ENCODE measurements at regions not wholly inside any gene's neighbourhood (a gene's known extent, or its start where the extent isn't known, plus 50 kb on each side); places are given as distances from the start of the nearest gene placed in this dataset.

DNA sequence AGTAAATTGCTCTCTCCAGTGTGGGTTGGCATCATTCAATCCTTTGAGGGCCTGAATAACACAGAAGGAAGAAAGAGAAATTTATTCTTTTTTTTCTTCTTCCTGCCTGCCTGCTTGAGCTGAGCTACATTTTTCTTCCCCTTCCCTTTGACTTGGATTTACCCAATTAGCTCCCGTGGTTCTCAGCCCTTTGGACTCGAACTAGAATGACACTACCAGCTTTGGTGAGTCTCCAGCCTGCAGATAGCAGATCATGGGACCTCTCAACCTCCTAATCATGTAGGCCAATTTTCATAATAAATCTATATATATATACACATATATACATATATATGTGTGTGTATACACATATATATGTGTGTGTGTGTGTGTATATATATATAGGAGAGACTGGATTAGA lies 128.6 kb downstream of the ISOC1 start:
- no peak for DNase-seq (ENCODE audit: low read depth)
- Histone ChIP-seq H3K36me3 (ENCODE audit: control insufficient read depth, insufficient read depth, low read length) (no peaks in the 10 kb centered on the region), H3K4me3 (ENCODE audit: low read depth, low read length) (no peak overlapping the region), H3K27me3 (ENCODE audit: control insufficient read depth, insufficient read depth, low read length) (no peaks in the 10 kb centered on the region)
- TF ChIP-seq, protein P1, sequence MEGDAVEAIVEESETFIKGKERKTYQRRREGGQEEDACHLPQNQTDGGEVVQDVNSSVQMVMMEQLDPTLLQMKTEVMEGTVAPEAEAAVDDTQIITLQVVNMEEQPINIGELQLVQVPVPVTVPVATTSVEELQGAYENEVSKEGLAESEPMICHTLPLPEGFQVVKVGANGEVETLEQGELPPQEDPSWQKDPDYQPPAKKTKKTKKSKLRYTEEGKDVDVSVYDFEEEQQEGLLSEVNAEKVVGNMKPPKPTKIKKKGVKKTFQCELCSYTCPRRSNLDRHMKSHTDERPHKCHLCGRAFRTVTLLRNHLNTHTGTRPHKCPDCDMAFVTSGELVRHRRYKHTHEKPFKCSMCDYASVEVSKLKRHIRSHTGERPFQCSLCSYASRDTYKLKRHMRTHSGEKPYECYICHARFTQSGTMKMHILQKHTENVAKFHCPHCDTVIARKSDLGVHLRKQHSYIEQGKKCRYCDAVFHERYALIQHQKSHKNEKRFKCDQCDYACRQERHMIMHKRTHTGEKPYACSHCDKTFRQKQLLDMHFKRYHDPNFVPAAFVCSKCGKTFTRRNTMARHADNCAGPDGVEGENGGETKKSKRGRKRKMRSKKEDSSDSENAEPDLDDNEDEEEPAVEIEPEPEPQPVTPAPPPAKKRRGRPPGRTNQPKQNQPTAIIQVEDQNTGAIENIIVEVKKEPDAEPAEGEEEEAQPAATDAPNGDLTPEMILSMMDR (IDR thresholded peaks at IDR 0.05; ENCODE audit: insufficient read depth, low read length, poor library complexity, severe bottlenecking) = no peak

DNA sequence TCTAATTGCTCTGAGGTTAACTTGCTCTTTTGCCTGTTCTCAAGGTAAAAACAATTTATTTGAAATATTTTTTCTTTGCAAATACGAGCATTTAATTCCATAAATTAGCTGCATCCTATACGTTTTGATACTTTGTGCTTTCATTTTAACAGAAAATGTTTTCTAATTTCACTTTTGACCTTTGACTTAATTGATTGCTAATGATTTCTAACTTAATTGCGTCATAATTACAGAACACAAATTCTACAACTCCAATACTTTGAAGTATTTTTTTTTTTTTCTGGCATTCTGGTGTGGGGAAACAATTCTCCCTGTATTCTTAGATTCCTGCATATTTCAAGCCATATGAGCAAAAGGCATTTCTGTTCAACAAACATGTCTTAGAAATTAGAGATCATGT lies 134.0 kb downstream of the ISOC1 start:
- H3K4me3 ChIP-seq (ENCODE audit: low read depth, low read length) = no peak overlapping the region
- TF ChIP-seq, protein P1 (IDR thresholded peaks at IDR 0.05; ENCODE audit: insufficient read depth, low read length, poor library complexity, severe bottlenecking) = no peak
- H3K36me3 ChIP-seq (ENCODE audit: control insufficient read depth, insufficient read depth, low read length) = no peaks in the 10 kb centered on the region
- H3K27me3 ChIP-seq (ENCODE audit: control insufficient read depth, insufficient read depth, low read length) = no peaks in the 10 kb centered on the region
- no peak for DNase-seq (ENCODE audit: low read depth)

DNA sequence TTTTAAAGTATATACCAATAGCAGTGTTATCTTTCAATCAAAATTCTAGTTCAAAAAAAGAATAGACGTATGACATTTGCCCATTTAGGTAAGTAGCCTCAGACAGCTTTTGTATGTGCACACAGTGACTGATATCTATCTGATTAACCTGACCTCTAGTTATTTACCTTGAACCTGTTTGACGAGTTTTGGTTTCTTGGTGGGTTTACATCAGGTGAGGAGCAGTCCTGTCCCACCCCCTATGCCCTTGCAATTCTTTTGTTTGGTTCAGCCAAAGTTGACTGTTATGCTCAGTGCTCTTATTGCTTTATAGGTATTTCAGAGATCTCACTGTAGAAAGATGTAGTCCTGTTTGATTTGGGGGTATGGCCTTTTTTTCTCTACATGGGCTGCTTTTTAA lies 147.2 kb downstream of the ISOC1 start:
- Histone ChIP-seq H3K36me3 (ENCODE audit: control insufficient read depth, insufficient read depth, low read length) (no peaks in the 10 kb centered on the region), H3K4me3 (ENCODE audit: low read depth, low read length) (no peak overlapping the region), H3K27me3 (ENCODE audit: control insufficient read depth, insufficient read depth, low read length) (no peaks in the 10 kb centered on the region)
- TF ChIP-seq, protein P1 (IDR thresholded peaks at IDR 0.05; ENCODE audit: insufficient read depth, low read length, poor library complexity, severe bottlenecking) = no peak
- no peak for DNase-seq (ENCODE audit: low read depth)

DNA sequence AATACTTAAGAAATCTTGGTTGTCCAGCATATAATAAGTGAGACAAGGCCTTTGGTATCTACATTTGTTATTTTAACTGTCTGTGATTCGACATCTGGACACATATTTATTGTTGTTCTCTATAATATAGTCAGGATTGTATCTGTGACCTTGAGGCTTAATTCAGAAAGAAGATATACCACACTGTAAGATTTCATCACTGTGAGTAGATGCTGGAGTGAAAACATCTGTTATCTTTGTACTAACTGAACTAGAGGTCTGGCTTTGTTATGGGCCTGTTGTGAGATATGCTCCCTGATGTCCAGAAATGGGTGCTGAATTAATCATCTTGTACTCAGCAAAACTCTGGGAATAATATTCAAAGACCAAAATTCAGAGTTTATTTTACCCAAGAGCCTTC lies 148.5 kb downstream of the ISOC1 start:
- H3K27me3 ChIP-seq (ENCODE audit: control insufficient read depth, insufficient read depth, low read length) = no peaks in the 10 kb centered on the region
- TF ChIP-seq, protein P1 (IDR thresholded peaks at IDR 0.05; ENCODE audit: insufficient read depth, low read length, poor library complexity, severe bottlenecking) = no peak
- H3K4me3 ChIP-seq (ENCODE audit: low read depth, low read length) = no peak overlapping the region
- DNase-seq (ENCODE audit: low read depth) = no peak
- no peaks in the 10 kb centered on the region for H3K36me3 ChIP-seq (ENCODE audit: control insufficient read depth, insufficient read depth, low read length)

DNA sequence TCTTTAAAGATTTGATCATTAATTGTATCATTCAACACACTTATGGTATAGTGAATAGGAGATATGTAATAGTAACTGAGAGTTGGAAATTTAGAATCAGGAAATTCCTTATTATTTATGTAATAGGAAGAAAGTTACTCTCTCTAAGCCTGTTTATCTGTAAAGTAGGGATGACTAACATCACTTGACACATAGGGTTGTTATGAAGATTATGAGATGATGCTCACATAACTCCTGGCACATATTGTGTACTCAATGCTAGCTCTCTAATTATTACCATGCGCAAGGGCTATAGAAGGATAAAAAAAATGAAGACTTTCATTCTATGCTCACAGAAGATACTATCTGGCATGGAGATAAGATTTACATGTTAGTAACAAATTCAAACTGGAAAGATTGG lies 149.9 kb downstream of the ISOC1 start:
- TF ChIP-seq, protein P1 (IDR thresholded peaks at IDR 0.05; ENCODE audit: insufficient read depth, low read length, poor library complexity, severe bottlenecking) = no peak
- Histone ChIP-seq H3K27me3 (ENCODE audit: control insufficient read depth, insufficient read depth, low read length) (no peaks in the 10 kb centered on the region), H3K36me3 (ENCODE audit: control insufficient read depth, insufficient read depth, low read length) (no peaks in the 10 kb centered on the region), H3K4me3 (ENCODE audit: low read depth, low read length) (no peak overlapping the region)
- DNase-seq (ENCODE audit: low read depth) = no peak

DNA sequence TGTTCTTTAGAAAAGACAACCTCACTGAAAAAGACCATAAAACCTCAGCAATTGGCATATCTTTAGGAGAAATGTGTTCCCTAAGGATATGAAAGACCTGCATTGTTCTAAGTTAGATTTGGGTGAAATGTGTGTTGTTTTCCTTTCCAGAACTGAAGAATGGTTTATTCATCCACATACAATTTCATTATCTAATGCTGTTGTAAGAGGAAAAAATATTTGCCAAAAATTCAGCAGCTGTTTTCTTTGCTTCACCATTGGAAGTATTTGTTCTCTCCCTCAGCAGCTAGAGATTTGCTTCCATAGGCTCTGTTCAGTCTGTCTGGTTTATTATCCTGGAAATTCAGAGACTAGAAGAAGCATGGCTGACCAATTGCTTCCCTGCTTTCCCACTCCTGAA lies 150.9 kb downstream of the ISOC1 start:
- H3K27me3 ChIP-seq (ENCODE audit: control insufficient read depth, insufficient read depth, low read length) = no peaks in the 10 kb centered on the region
- no peak overlapping the region for H3K4me3 ChIP-seq (ENCODE audit: low read depth, low read length)
- H3K36me3 ChIP-seq (ENCODE audit: control insufficient read depth, insufficient read depth, low read length) = no peaks in the 10 kb centered on the region
- TF ChIP-seq, protein P1 (IDR thresholded peaks at IDR 0.05; ENCODE audit: insufficient read depth, low read length, poor library complexity, severe bottlenecking) = no peak
- DNase-seq (ENCODE audit: low read depth) = no peak

Measured in kidney epithelial cell (primary cell).